NCI-H460 (cell line): ENCODE measurements at regions not wholly inside any gene's neighbourhood (a gene's known extent, or its start where the extent isn't known, plus 50 kb on each side); places are given as distances from the start of the nearest gene placed in this dataset.
"Not testable (repeated sequence)": the region's sequence is repeated elsewhere in the genome, so short reads cannot be mapped to it uniquely, and the experiment has no call there.

Experiments used
- DNase-seq: peaks from one replicate; pipeline ENCODE4 v3.0.0-alpha.2; 2016; ENCODE audit warnings: low read depth; ENCODE audit errors: extremely low read depth

- no peak for DNase-seq
Observed at GRCh38 chr14:98185036-98185435, 1087.0 kb downstream of the BCL11B start.

- DNase-seq, result no peak
Observed at GRCh38 chr14:98186140-98186539, 1085.9 kb downstream of the BCL11B start.

- no peak for DNase-seq
Observed at GRCh38 chr14:98187281-98187680, 1084.7 kb downstream of the BCL11B start.

- no peak for DNase-seq
Observed at GRCh38 chr14:98189062-98189461, 1082.9 kb downstream of the BCL11B start.

GRCh38 chr14:98189511-98189910, 1082.5 kb downstream of the BCL11B start:
- DNase-seq, result no peak

GRCh38 chr14:98189944-98190343, 1082.1 kb downstream of the BCL11B start:
- DNase-seq, result no peak

- no peak for DNase-seq
Observed at GRCh38 chr14:98192946-98193345, 1079.1 kb downstream of the BCL11B start.

- DNase-seq, result no peak
Observed at GRCh38 chr14:98194821-98195220, 1077.2 kb downstream of the BCL11B start.

- no peak for DNase-seq
Observed at GRCh38 chr14:98195256-98195655, 1076.7 kb downstream of the BCL11B start.

- no peak for DNase-seq
Observed at GRCh38 chr14:98197933-98198332, 1074.1 kb downstream of the BCL11B start.

- DNase-seq, result no peak
Observed at GRCh38 chr14:98198385-98198784, 1073.6 kb downstream of the BCL11B start.

GRCh38 chr14:98200601-98201000, 1071.4 kb downstream of the BCL11B start:
- no peak for DNase-seq

- DNase-seq, result no peak
Observed at GRCh38 chr14:98203421-98203820, 1068.6 kb downstream of the BCL11B start.

GRCh38 chr14:98204139-98204538, 1067.9 kb downstream of the BCL11B start:
- DNase-seq, result no peak

GRCh38 chr14:98207415-98207814, 1064.6 kb downstream of the BCL11B start:
- no peak for DNase-seq

- DNase-seq, result no peak
Observed at GRCh38 chr14:98208211-98208611, 1063.8 kb downstream of the BCL11B start.

GRCh38 chr14:98208943-98209342, 1063.1 kb downstream of the BCL11B start:
- DNase-seq, result no peak

- DNase-seq, result no peak
Observed at GRCh38 chr14:98210045-98210672, 1061.8 kb downstream of the BCL11B start.

GRCh38 chr14:98217530-98217929, 1054.5 kb downstream of the BCL11B start:
- DNase-seq, result no peak

- DNase-seq, result no peak
Observed at GRCh38 chr14:98218218-98218617, 1053.8 kb downstream of the BCL11B start.

GRCh38 chr14:98219638-98220037, 1052.4 kb downstream of the BCL11B start:
- DNase-seq, result no peak

- DNase-seq, result no peak
Observed at GRCh38 chr14:98223106-98223505, 1048.9 kb downstream of the BCL11B start.

GRCh38 chr14:98223710-98224109, 1048.3 kb downstream of the BCL11B start:
- not testable (repeated sequence) for DNase-seq
